H9 (cell line): ENCODE measurements at regions not wholly inside any gene's neighbourhood (a gene's known extent, or its start where the extent isn't known, plus 50 kb on each side); places are given as distances from the start of the nearest gene placed in this dataset.

Experiments used
- DNase-seq: peaks from one replicate; pipeline ENCODE4 v3.0.0-alpha.2; 2017
- H2AFZ ChIP-seq: one replicate; pipeline ENCODE4 v1.6.1; 2013; ENCODE audit warnings: mild to moderate bottlenecking, low read length, control low read depth, moderate library complexity
- H2AK5ac ChIP-seq: 2 replicates; pipeline ENCODE4 v1.6.1; 2013; ENCODE audit warnings: low read length, control low read depth, mixed read lengths; ENCODE audit not compliant: insufficient read length
- H2BK120ac ChIP-seq: one replicate; pipeline ENCODE4 v1.6.1; 2013; ENCODE audit warnings: low read depth, mild to moderate bottlenecking, low read length, control low read depth, inconsistent platforms; ENCODE audit not compliant: poor library complexity, severe bottlenecking
- H2BK12ac ChIP-seq: 2 replicates; pipeline ENCODE4 v1.6.1; 2013; ENCODE audit warnings: low read length, control low read depth, mixed read lengths, low read depth; ENCODE audit not compliant: insufficient read length
- H2BK15ac ChIP-seq: 2 replicates; pipeline ENCODE4 v1.6.1; 2013; ENCODE audit warnings: low read depth, low read length, control low read depth
- H2BK20ac ChIP-seq: one replicate; pipeline ENCODE4 v1.6.1; 2013; ENCODE audit warnings: low read depth, mild to moderate bottlenecking, low read length, control low read depth, inconsistent platforms; ENCODE audit not compliant: poor library complexity, severe bottlenecking
- H2BK5ac ChIP-seq: 2 replicates; pipeline ENCODE4 v1.6.1; 2013; ENCODE audit warnings: low read length, control low read depth, mixed read lengths; ENCODE audit not compliant: insufficient read length
- H3K14ac ChIP-seq: 2 replicates; pipeline ENCODE4 v1.6.1; 2013; ENCODE audit warnings: low read length, control low read depth; ENCODE audit not compliant: insufficient read depth
- H3K18ac ChIP-seq: 2 replicates; pipeline ENCODE4 v1.6.1; 2013; ENCODE audit warnings: low read depth, mild to moderate bottlenecking, mixed read lengths, low read length, control low read depth; ENCODE audit not compliant: insufficient read length
- H3K23ac ChIP-seq: 2 replicates; pipeline ENCODE4 v1.6.1; 2013; ENCODE audit warnings: low read length, control low read depth, mixed read lengths, low read depth; ENCODE audit not compliant: insufficient read length
- H3K23me2 ChIP-seq: 2 replicates; pipeline ENCODE4 v1.6.1; 2013; ENCODE audit warnings: low read depth, mild to moderate bottlenecking, mixed read lengths, low read length, control low read depth; ENCODE audit not compliant: insufficient read length, poor library complexity, severe bottlenecking
- H3K27ac ChIP-seq: 2 replicates; pipeline ENCODE4 v1.5.1; 2013; ENCODE audit warnings: low read length, control low read depth, mixed read lengths, low read depth; ENCODE audit not compliant: insufficient read length
- H3K27me3 ChIP-seq: 2 replicates; pipeline ENCODE4 v1.6.1; 2013; ENCODE audit warnings: low read length, control low read depth, inconsistent platforms; ENCODE audit not compliant: insufficient read depth
- H3K4ac ChIP-seq: 2 replicates; pipeline ENCODE4 v1.6.1; 2013; ENCODE audit warnings: low read depth, mild to moderate bottlenecking, control low read depth, inconsistent platforms, low read length, moderate library complexity
- H3K4me1 ChIP-seq: 2 replicates; pipeline ENCODE4 v1.6.1; 2013; ENCODE audit warnings: low read length, control low read depth, inconsistent platforms; ENCODE audit not compliant: insufficient read depth
- H3K4me2 ChIP-seq: 2 replicates; pipeline ENCODE4 v1.6.1; 2013; ENCODE audit warnings: low read length, control low read depth, mixed read lengths; ENCODE audit not compliant: insufficient read length, insufficient read depth
- H3K56ac ChIP-seq: 2 replicates; pipeline ENCODE4 v1.6.1; 2013; ENCODE audit warnings: low read depth, mild to moderate bottlenecking, mixed read lengths, low read length, control low read depth; ENCODE audit not compliant: insufficient read length
- H3K79me1 ChIP-seq: 2 replicates; pipeline ENCODE4 v1.6.1; 2013; ENCODE audit warnings: low read depth, mild to moderate bottlenecking, moderate library complexity, low read length, control low read depth, inconsistent platforms; ENCODE audit not compliant: insufficient read depth, poor library complexity, severe bottlenecking
- H3K79me2 ChIP-seq: 2 replicates; pipeline ENCODE4 v1.6.1; 2013; ENCODE audit warnings: low read length, control low read depth, inconsistent platforms; ENCODE audit not compliant: insufficient read depth
- H3K9ac ChIP-seq: 2 replicates; pipeline ENCODE4 v1.6.1; 2013; ENCODE audit warnings: low read length, control low read depth, mixed read lengths; ENCODE audit not compliant: insufficient read length; ENCODE audit errors: extremely low read depth
- H3K9me3 ChIP-seq: one replicate; pipeline ENCODE4 v1.6.1; 2013; ENCODE audit warnings: low read depth, low read length, inconsistent platforms; ENCODE audit not compliant: control insufficient read depth
- H3T11ph ChIP-seq: one replicate; pipeline ENCODE4 v1.6.1; 2013; ENCODE audit warnings: mild to moderate bottlenecking, low read length, control low read depth, inconsistent platforms
- H4K20me1 ChIP-seq: one replicate; pipeline ENCODE4 v1.6.1; 2013; ENCODE audit not compliant: control insufficient read depth, insufficient read length, insufficient read depth
- H4K5ac ChIP-seq: 2 replicates; pipeline ENCODE4 v1.6.1; 2013; ENCODE audit warnings: low read depth, mild to moderate bottlenecking, mixed read lengths, low read length, control low read depth; ENCODE audit not compliant: insufficient read length
- H4K8ac ChIP-seq: replicated peaks from 2 replicates; pipeline ENCODE4 v1.6.1; 2013; ENCODE audit warnings: low read length, control low read depth, mixed read lengths, low read depth; ENCODE audit not compliant: insufficient read length
- H4K91ac ChIP-seq: 2 replicates; pipeline ENCODE4 v1.6.1; 2013; ENCODE audit warnings: low read depth, mild to moderate bottlenecking, moderate library complexity, mixed read lengths, low read length, control low read depth; ENCODE audit not compliant: insufficient read length
- H3K27ac Mint-ChIP-seq, 3 experiments: 2 replicates in 2 of 3; 3 replicates in 1 of 3; pipeline ENCODE4 v1.8.0; 2020 to 2021; ENCODE audit warnings: mixed read lengths in 3 of 3, mild to moderate bottlenecking in 1 of 3, moderate library complexity in 1 of 3
- H3K27me3 Mint-ChIP-seq: 2 replicates; pipeline ENCODE4 v1.8.0; 2021; ENCODE audit warnings: low read depth, mild to moderate bottlenecking, moderate library complexity, mixed read lengths
- H3K36me3 Mint-ChIP-seq, 3 experiments: 2 replicates in 2 of 3; 3 replicates in 1 of 3; pipeline ENCODE4 v1.8.0; 2020 to 2021; ENCODE audit warnings: low read depth in 3 of 3, mixed read lengths in 3 of 3; ENCODE audit not compliant: insufficient read depth in 1 of 3
- H3K4me1 Mint-ChIP-seq, 2 experiments: 2 replicates each; pipeline ENCODE4 v1.8.0; 2020; ENCODE audit warnings: mixed read lengths in 2 of 2
- H3K4me3 Mint-ChIP-seq, 2 experiments: 2 replicates in 1 of 2; 3 replicates in 1 of 2; pipeline ENCODE4 v1.8.0; 2020 to 2021; ENCODE audit warnings: mild to moderate bottlenecking in 2 of 2, mixed read lengths in 2 of 2, moderate library complexity in 1 of 2
- H3K9me3 Mint-ChIP-seq, 2 experiments: 2 replicates in 1 of 2; 3 replicates in 1 of 2; pipeline ENCODE4 v1.8.0; 2020; ENCODE audit warnings: mild to moderate bottlenecking in 2 of 2, mixed read lengths in 2 of 2, moderate library complexity in 1 of 2
- WGBS: extraction: QIAGEN DNeasy Blood & Tissue Kit; methylation state at CpG from one replicate; pipeline ENCODE4 v1.1.7; 2013; ENCODE audit warnings: missing lambda C conversion rate, low lambda C conversion rate, mixed read lengths; ENCODE audit not compliant: insufficient read length; ENCODE audit errors: extremely low coverage; 5-methylcytosine and 5-hydroxymethylcytosine counted together
- TF ChIP-seq, protein P1 (sequence below): fragments of 200-600 bp; sonication (generic); conservative IDR thresholded peaks from 3 replicates; pipeline ENCODE4 v1.8.0; 2021; ENCODE audit warnings: antibody characterized with exemption, mild to moderate bottlenecking

- Histone ChIP-seq H3K4me1 (no peaks in the 10 kb centered on the region), H3K4ac (no peak overlapping the region), H4K91ac (no peak overlapping the region), H2BK20ac (no peak overlapping the region), H3K18ac (no peak overlapping the region), H2AK5ac (no peak overlapping the region), H3K23ac (no peak overlapping the region), H3T11ph (no peak overlapping the region), H3K9me3 (no peaks in the 10 kb centered on the region), H3K79me1 (no peaks in the 10 kb centered on the region), H3K4me2 (no peak overlapping the region), H3K56ac (no peak overlapping the region), H2AFZ (no peak overlapping the region), H2BK5ac (no peak overlapping the region), H2BK15ac (no peak overlapping the region), H2BK120ac (no peak overlapping the region), H4K5ac (no peak overlapping the region), H3K27me3 (no peaks in the 10 kb centered on the region), H4K20me1 (no peaks in the 10 kb centered on the region), H3K23me2 (no peaks in the 10 kb centered on the region), H4K8ac (no peak overlapping the region), H3K9ac (no peak overlapping the region), H3K14ac (no peak overlapping the region), H3K79me2 (no peaks in the 10 kb centered on the region), H2BK12ac (no peak overlapping the region), H3K27ac (no peak overlapping the region)
- no CpG with 5 or more reads among the region's 1 CpG for WGBS
- no peaks in the 10 kb centered on the region for H3K4me1 Mint-ChIP-seq
- TF ChIP-seq, protein P1, sequence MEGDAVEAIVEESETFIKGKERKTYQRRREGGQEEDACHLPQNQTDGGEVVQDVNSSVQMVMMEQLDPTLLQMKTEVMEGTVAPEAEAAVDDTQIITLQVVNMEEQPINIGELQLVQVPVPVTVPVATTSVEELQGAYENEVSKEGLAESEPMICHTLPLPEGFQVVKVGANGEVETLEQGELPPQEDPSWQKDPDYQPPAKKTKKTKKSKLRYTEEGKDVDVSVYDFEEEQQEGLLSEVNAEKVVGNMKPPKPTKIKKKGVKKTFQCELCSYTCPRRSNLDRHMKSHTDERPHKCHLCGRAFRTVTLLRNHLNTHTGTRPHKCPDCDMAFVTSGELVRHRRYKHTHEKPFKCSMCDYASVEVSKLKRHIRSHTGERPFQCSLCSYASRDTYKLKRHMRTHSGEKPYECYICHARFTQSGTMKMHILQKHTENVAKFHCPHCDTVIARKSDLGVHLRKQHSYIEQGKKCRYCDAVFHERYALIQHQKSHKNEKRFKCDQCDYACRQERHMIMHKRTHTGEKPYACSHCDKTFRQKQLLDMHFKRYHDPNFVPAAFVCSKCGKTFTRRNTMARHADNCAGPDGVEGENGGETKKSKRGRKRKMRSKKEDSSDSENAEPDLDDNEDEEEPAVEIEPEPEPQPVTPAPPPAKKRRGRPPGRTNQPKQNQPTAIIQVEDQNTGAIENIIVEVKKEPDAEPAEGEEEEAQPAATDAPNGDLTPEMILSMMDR: no peak
- no peaks in the 10 kb centered on the region for H3K27me3 Mint-ChIP-seq
- peaks cover 0 to 4% (median 0%) of the 10 kb centered on the region in 3 experiments; a peak in 2 of 7 replicates for H3K36me3 Mint-ChIP-seq
- no peak overlapping the region for H3K27ac Mint-ChIP-seq
- DNase-seq: no peak
- peaks cover 0 to 8% of the 10 kb centered on the region in 2 experiments; a peak in 4 of 5 replicates for H3K9me3 Mint-ChIP-seq
- no peak overlapping the region for H3K4me3 Mint-ChIP-seq
These were observed 1461.9 kb downstream of the MAT2B start for GRCh38 chr5:164967354-164967753.
